GM18867 (cell line): ENCODE measurements at regions not wholly inside any gene's neighbourhood (a gene's known extent, or its start where the extent isn't known, plus 50 kb on each side); places are given as distances from the start of the nearest gene placed in this dataset.
"Not testable (repeated sequence)": the region's sequence is repeated elsewhere in the genome, so short reads cannot be mapped to it uniquely, and the experiment has no call there.

Source experiments
- ATAC-seq: cut with Tn5 transposase; IDR thresholded peaks from one replicate; pipeline ENCODE4 v1.9.1; 2021; ENCODE audit warnings: mild to moderate bottlenecking, moderate library complexity; ENCODE audit not compliant: unreplicated experiment

DNA sequence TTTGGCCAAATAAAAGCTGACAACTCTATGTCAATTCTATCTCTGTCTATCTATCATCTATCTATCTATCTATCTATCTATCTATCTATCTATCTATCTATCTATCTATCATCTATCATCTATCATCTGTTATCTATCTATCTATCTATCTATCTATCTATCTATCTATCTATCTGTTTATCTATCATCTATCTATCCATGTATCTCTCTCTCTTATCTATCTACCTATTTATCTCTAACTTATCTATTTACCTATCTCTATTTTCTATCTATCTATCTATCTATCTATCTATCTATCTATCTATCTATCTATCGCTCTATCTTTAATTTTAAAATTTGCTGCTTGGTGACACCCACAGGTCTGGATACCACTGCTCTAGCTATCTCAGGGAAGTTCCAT, 271.1 kb downstream of the VRK1 start:
- not testable (repeated sequence) for ATAC-seq

DNA sequence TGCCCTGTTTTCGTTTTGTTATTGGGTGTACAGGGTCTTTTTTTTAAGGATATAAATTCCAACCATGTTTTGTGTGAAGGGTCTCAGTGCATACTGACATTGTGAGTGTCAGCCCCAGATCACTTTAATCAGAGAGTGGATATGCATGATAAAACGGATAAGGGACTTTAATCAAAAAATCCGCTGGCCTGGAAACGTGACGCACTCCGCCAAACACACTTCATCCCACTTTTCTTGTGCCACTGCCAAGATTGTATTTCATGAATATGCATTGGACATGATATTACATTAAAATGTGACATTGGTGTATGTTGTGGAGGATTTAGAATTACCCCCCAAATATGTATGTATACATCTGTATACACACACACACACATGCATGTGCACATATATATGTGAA, 273.1 kb downstream of the VRK1 start:
- ATAC-seq: no peak

GRCh38 chr14:97071177-97071576, 274.0 kb downstream of the VRK1 start:
- no peak for ATAC-seq

GRCh38 chr14:97073622-97074021, 276.4 kb downstream of the VRK1 start:
- ATAC-seq: no peak

DNA sequence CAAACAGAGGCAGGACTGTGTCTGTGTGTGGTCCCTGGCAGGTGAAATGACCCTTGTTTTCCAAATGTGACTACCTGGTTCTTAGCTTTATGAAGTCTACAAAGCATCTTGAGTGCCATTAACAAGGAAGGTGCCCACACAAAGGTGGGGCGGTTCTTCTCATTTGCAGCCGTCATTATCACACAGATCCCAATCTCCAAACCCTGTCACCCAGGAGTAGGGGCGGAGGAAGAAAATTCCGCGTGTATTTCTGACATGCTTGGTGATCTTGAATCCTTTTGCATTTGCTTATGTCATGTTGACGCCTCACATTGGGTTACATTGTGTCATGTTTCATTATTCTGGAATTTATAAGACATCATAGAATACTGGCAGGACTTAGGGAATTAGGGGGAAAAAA, 277.3 kb downstream of the VRK1 start:
- ATAC-seq: no peak

GRCh38 chr14:97074856-97075255, 277.7 kb downstream of the VRK1 start:
- ATAC-seq: no peak

DNA sequence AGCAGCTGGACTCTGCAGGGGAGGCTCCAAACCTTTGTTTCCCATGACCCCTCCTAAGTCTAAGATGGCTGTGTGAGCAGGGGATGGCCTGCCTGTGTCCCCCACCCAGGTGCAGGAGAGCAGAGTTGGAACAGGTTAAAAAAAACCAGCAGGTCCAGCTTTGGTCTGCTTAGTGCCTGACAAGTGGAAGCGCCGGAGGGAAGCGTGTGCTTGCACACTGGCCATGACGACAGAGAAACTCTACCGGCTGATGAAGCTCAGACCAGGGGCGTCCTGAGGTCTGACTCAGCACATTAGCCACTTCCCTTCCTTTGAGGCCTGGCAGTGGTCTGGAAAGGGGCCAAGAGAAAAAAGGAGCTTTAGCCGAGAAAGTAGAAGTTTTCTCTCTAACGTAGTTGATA, 280.1 kb downstream of the VRK1 start:
- ATAC-seq: no peak

DNA sequence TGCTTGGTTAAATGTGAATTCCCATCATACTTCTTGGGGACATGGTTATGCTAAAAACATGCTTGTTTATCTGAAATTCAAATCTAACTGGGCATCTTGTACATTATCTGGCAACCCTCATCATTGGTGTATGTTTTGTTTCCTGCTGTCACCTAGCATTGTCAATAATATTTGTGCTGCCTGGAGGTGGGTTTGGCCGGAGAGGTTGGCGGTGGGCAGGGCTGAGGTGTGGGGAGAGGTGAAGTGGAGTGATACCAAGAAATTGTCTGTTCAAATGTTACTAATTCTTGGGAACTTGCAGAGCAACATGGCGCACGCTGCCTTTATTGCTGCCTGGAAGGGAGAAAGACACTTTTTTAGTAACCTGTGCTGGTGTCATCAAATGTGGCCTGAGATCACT, 280.5 kb downstream of the VRK1 start:
- ATAC-seq: no peak

DNA sequence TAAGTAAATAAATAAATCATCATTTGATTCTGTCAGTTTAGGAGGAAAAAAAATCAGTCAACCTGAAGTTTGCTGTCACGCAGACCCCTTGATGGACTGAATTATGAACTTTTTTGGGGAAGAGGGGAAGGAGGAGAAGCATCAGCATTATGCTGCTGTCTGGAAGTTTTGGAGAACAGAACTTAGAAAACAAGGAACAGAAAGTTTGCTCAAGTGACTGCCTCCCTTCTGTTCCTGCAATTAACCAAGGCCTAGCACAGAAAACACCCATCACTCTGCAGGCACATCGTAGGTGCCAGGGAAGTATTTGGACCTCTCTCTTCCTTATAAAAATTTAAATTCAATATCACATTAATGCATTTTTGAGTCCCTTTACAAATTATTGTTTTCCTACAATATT, 283.8 kb downstream of the VRK1 start:
- ATAC-seq: no peak

DNA sequence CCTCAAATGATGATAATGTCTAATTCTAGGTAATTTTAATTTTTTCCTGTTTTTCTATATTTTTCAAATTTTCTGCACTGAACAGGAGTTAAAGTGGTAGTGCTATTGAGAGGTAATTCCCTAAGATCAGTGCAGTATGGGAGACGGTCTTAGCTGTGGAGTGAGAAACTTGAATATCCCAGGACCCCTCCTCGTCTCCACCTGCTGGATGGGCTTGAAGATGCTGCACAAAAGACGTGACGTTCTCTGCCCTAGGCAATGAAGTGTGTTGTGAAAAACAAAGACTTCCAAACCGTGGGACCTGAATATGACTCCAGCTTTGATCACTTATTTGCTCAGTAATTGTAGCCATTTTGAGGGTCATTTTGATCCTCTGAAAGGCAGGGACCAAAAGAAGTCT, 298.1 kb downstream of the VRK1 start:
- ATAC-seq: no peak

GRCh38 chr14:97097296-97097695, 300.1 kb downstream of the VRK1 start:
- no peak for ATAC-seq

GRCh38 chr14:97100306-97100705, 303.1 kb downstream of the VRK1 start:
- ATAC-seq: no peak

DNA sequence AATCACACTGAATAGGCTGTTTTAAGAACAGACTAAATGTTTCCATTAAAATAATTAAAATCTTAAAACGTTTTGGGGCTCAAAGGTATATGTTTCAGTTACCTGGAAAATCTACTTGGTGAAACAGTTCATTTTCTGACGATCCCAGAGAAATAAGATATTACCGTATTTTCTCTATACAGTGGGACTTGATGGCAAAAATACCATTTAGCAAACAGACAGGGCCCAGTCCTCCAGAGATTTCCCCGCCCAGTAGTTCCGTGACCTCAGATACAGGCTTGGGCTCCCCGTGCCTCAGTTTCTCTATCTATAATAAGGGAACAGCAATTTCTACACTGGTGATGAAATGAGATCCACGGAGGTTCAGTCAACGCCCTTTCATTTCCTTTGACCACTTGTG, 304.4 kb downstream of the VRK1 start:
- no peak for ATAC-seq

GRCh38 chr14:97104029-97104428, 306.8 kb downstream of the VRK1 start:
- no peak for ATAC-seq

GRCh38 chr14:97106166-97106565, 309.0 kb downstream of the VRK1 start:
- peak; percentile 50 for ATAC-seq

GRCh38 chr14:97106609-97107008, 309.4 kb downstream of the VRK1 start:
- no peak for ATAC-seq

DNA sequence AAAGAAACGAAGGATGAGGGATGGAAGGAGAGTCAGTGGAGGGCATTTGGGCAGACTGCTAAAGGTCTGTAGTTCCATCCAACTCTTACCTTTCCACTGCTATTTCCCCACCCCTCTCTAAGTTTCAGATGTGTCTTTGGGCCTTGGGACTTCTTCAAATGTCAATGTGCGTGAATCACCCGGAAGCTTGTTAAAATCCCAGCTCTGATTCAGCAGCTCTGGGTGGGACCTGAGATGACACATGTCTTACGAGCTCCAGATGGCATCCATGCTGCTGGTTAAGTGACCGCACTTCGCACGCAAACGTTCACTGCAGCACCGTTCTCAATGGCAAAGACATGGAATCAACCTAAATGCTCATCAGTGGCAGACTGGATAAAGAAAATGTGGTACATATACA, 309.9 kb downstream of the VRK1 start:
- no peak for ATAC-seq

GRCh38 chr14:97107760-97108159, 310.6 kb downstream of the VRK1 start:
- ATAC-seq: no peak

- ATAC-seq: no peak
Observed at GRCh38 chr14:97109234-97109633, 312.1 kb downstream of the VRK1 start.

GRCh38 chr14:97113339-97113738, 316.2 kb downstream of the VRK1 start:
- no peak for ATAC-seq

- no peak for ATAC-seq
Observed at GRCh38 chr14:97116546-97116945, 319.4 kb downstream of the VRK1 start.

- no peak for ATAC-seq
Observed at GRCh38 chr14:97117693-97118092, 320.5 kb downstream of the VRK1 start.

- ATAC-seq: no peak
Observed at GRCh38 chr14:97120204-97120603, 323.0 kb downstream of the VRK1 start.

DNA sequence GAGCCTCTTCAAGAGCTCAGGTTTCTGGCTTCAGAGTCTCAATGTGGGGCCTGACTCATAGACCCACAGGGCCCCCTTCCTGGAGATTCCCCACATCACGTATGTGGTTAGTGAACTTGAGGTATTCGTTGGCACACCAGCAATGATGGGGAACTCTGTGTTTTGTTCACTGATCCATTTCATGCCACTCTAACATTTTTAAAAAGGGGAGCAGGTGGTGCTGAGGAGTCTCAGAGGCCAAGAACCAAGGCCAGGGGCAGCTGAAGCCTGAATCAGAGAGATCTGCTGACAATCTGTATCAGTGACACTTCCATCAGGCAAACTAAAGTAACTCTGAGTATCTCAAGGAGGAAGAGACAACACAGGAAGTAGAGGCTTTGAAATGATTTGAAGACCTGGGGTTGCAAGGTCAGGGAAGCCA, 323.4 kb downstream of the VRK1 start:
- no peak for ATAC-seq
